ENCODE measurements at regions not wholly inside any gene's neighbourhood (a gene's known extent, or its start where the extent isn't known, plus 50 kb on each side); places are given as distances from the start of the nearest gene placed in this dataset.
"Not testable (repeated sequence)": the region's sequence is repeated elsewhere in the genome, so short reads cannot be mapped to it uniquely, and the experiment has no call there.

DNA sequence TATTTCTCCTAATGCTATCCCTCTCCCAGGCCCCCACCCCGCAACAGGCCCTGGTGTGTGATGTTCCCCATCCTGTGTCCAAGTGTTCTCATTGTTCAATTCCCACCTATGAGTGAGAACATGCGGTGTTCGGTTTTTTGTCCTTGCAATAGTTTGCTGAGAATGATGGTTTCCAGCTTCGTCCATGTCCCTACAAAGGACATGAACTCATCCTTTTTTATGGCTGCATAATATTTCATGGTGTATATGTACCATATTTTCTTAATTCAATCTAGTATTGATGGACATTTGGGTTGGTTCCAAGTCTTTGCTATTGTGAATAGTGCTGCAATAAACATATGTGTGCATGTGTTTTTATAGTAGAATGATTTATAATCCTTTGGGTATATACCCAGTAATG, 1270.3 kb downstream of the UQCRFS1 start:
- TF ChIP-seq POLR2A (IDR thresholded peaks at IDR 0.05) = not testable (repeated sequence)
- TF ChIP-seq, protein P1, sequence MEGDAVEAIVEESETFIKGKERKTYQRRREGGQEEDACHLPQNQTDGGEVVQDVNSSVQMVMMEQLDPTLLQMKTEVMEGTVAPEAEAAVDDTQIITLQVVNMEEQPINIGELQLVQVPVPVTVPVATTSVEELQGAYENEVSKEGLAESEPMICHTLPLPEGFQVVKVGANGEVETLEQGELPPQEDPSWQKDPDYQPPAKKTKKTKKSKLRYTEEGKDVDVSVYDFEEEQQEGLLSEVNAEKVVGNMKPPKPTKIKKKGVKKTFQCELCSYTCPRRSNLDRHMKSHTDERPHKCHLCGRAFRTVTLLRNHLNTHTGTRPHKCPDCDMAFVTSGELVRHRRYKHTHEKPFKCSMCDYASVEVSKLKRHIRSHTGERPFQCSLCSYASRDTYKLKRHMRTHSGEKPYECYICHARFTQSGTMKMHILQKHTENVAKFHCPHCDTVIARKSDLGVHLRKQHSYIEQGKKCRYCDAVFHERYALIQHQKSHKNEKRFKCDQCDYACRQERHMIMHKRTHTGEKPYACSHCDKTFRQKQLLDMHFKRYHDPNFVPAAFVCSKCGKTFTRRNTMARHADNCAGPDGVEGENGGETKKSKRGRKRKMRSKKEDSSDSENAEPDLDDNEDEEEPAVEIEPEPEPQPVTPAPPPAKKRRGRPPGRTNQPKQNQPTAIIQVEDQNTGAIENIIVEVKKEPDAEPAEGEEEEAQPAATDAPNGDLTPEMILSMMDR (IDR thresholded peaks at IDR 0.05) = not testable (repeated sequence)

All from sigmoid colon (tissue), 3 donors.